ENCODE measurements at regions not wholly inside any gene's neighbourhood (a gene's known extent, or its start where the extent isn't known, plus 50 kb on each side); places are given as distances from the start of the nearest gene placed in this dataset.

DNA sequence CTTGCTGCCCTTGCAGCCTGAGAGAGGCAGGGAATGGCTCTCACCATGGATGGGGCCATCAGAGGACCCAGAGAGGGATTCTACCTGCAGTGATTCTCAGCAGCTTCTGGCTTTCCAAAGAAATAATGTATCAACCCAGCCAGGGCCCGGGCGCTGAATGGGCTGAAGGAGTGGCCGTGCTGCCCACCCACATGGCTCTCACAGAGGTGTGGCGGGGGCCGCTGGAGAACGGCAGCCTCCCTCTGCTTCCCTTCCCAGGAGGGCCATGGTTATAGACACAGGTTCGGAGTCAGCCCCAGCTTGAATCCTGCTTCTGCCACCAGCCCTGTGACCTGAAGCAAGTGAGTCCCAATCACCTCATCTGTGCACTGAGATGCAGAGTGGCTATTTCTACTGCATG, 82.7 kb downstream of the THAP12 start:
- DNase-seq: no peak

DNA sequence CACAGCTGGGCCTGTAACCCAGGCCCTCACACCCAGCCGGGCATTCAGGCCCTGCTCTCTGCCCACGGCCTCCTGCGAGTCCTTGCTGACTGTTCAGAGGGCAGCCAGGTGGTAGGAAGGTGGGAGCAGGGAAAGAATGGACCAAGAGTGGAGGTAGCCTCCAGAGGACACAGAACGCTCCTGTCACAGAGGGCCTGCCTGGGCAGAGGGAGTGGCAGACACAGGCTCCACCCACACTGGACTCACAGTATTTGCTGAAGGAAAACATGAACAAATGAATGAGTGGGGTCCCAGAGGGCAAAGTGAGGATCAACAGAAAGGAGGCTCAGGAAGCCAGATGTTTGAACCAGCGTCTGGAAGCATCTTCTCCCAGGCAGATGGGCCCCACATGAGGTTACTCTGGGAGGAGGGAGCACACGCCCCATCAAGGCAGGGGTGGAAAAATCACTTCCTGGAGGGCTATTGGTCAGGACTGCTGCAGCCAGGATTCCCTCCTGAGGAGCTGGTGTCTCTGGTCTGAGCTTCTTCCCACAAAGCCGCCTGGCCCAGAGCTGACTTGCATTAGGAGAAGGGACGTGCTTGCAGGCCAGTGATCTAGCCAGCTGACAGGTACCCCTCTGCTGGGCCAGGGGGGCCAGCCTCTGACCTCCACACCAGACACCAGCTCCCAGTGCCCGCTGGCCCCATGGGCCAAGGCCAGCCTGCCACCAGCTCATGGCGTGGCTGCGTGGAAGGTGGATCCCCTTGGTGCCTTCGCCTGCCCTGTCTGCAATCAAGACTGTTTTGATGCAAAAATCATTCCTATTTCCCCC, 84.0 kb downstream of the THAP12 start:
- DNase-seq: no peak

DNA sequence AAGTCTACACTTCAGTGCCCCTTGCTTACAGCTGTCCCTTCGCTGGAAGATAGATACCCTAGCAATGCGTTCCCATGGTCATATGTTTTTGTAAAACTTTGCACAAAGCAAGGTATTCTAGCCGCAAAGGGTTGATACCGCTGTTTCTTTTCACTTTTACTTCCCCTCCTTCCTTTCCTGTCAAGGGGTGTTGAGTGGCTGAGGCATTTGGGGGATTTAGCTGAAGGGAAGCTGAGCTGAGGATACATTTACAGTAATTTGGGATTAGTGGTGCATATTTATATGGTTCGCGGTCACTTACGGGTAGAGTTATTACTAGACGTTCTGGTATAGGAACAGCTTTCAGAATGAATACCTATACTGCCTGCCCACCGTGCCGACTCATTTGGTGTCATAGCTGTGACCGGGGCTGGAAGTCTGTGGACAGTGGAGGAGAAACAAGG, 86.9 kb upstream of the WNT11 start:
- DNase-seq: no peak

DNA sequence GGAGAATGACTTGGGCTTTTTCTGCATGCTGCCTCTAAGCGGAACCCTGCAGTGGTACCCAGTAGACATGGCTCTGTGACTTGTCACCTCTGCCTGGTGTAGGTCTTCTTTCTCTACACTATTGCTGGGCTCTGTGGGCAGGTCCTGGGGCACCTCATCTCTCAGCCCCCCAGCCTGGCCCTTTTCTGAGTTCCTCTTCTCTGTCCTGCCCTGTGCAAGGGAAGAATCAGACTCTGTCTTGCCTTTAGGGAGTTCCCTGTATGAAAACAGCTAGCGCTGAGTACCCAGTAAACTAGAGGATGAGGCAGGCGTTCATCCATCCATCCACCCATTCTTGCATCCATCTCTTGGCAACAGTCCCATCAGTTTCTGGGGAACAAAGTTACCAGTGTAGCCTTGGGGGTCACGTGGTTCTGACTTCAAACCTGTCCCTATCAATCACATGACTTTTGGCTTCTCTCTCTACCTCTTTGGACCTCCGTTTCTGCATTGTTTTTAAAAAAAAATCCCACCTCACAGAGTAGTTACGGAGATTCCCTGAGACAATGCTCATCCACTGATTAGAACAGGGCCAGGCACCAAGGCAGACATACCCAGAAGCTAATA, 86.4 kb upstream of the WNT11 start:
- DNase-seq: no peak

DNA sequence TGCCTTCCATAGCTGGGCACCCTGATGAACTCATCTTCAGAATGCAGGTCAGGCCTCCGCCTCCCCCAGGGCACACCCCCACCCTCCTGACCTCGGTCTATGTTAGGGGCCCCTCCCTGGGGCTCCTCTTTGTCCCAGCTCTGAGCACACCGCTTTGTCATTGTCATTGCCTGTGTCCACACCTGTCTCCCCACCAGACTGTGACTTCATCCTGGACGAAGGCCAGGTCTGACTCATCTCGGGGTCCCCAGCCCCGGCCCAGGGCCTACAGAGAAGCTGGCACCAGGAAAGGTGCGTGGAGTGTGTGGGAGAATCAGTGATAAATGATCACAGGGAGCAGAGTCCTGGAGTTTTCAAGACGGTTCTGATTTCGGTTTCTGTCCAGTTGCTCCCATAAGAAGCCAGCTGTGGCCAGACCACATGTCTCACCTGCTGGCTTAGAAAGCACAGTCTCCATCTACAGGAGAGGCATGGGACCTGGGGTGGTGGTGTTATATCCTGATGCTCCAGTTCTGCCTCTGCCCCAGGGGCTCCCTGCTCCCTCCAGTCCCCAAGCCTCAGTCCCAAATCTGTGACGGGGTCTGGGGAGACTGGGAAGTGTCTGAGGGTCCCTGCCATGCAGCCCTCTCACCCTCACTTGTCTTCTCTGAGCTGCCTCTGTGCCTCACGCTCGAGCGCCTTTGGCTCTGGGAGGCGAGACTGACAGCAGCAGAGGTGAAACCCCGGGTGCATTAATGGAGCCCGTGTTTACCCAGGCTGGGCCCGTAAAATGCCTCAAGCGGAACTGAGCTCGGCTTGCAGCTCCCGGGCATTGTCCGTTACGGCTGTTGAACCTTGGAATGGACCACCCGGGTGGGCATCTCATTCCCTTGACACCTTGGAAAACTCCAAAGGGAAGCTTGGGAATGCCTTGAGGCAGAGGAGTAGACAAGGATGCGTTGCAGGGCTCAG, 85.5 kb upstream of the WNT11 start:
- peak; percentile 81 for DNase-seq

DNA sequence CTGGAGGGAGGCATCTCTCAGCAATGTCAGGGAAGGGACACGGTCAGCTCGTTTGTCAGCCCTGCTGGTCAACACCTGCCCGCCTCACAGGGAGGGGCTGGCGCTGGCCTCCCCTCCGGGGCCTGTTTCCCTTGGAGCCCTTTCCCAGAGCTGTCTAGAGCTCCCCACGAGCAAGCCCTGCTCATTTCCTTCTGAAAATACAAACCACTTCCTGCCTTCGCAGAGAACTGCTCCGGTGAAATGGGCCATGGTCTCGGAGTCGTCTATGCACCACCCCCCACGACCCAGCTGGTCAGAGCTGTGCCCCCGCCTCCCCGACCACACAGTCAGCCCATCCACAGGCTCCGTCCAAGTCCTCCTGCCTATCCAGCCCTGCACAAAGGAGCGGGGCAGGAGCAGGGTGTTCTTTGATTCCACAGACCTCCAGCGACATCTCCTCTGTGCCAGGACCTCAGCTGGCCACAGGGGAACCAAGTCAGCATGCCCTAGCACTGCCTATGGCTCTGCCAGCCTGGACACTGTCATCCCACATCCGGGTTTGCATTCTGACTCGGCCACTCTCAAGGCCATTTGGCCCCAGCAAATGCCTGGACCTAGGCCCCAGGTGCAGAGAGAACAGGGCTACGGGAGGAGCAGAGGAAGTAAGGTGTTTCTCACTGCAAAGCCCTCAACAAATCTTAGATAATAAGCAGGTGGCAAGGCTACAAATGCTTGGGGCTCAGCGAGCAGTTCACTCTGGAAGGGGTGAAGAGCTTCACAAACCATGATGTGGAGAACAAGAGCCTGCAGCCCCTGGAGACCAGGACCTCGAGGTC, 82.1 kb upstream of the WNT11 start:
- DNase-seq: peak; percentile 62

DNA sequence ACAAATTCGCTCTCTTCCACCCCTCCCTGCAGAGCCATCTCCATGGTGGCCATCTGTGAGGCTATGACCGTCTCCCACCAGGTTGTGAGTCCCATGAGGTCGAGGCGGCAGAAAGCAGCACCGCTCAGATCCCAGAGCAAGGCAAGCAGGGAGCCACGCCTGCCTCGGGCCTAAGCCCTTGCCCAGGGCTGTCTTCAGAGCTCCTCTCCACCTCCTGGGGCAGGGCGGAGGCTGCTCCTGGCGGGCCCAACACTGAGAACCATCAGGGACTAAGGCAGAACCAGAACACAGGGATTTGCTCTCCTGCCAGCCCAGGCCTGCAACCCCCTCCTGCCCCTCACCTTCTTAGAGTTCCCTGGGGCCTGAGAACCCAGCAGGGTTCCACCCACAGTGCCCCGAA, 80.9 kb upstream of the WNT11 start:
- no peak for DNase-seq

DNA sequence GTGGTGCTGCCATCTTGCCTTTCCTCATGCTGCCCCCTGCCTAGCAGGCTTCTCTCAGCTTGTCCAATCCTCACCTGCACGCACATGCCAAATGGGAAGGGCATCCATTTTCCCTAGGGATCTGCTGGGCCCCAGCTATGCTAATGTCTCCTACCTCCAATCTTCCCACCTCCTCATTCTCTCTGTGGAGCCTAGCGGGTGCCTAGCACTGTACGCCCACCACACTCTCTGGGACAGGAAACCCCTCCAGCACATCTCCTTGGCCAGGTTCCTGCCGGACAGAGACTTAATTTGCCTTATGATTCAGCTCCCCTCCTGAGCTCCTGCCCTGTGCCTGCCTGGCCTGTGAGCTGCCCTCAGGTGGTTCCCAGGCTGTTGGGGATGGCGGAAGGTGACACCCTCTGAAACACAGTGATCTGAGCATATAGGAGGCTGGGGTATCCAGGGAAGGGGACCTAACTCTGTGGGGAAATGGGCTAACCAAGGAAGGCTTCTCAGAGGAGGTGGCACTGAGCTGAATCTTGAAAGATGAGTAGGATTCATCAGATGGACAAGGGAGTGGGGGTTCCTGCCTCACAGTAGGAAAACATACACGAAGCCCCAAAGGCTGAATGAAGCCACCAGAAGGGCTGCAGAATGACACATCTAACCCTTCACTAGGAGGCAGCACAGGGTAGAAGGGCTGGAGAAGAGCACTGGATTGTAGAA, 79.2 kb upstream of the WNT11 start:
- no peak for DNase-seq

DNA sequence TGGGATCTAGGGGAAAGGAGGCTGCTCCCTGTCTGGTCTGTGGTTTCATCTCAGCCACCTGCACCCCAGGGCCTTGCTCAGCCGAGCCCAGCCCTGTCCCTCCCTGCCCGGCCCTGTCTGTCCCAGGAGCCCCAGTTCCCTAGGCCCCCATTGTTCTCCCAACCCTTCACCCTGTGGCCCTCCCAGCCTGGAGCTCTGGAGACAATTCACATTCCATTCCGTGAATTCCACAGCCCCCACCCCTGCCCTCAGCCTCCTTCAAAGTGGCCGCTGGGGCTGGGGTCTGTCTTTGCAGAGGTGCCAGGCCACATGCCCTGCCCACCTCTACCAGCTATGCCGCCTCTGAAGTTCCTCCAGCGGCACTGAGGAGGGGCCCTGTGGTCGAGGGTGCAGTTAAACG, 77.9 kb upstream of the WNT11 start:
- no peak for DNase-seq

DNA sequence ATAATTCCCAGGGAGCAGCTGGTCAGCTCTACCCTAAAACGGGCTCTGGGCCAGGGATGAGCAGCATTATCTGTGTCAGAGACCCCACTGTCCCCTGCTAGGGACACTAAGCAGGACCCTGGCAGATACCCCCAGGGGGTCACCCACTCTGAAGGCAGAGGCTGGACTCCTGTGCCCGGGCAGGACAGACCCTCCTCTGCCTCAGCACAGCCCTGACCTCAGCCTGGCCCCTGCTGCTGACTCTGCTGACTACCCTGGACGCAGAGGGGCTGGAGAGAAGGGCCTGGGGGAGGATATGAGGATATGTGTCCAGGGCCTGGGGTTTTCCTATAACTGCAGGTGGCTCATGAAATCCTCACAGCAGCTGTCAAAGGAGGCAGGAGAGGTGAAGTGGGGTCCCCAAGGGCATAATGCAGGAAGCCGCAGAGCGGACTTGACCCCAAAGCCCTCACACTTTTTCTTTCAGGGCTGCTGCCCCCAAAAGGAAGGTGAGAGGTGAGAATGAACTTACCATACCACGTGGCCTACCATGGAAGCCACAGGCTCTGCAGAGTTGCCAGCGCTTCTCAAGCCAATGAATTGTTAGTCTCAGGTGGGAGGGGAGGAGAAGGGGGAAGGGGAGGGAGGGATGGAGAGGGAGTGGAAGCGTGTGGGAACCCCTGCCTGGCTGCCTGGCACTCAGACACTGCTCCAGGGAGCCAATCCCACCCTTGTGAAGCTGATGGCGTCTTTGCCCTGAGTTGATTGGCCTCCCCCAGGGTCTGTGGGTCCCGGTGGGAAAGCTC, 76.7 kb upstream of the WNT11 start:
- no peak for DNase-seq

DNA sequence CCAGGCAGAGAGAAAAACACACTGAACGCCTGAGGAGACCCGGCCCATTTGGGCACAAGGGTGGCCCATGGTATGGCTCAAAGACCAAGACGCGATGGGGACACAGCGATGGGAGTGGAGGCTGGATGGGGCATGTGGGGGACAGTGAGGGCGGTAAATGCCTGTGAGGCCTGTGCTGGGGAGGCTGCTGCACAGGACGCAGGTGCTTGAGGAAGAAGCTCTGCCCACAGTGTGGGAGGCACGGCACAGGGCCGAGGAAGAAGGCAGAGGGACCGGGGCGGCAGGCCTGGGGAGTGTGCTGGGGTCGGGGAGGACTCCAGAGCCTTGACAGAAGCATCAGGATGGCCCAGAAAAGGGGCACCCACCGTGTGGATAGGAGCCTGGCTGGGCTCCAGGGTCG, 75.9 kb upstream of the WNT11 start:
- DNase-seq: no peak

DNA sequence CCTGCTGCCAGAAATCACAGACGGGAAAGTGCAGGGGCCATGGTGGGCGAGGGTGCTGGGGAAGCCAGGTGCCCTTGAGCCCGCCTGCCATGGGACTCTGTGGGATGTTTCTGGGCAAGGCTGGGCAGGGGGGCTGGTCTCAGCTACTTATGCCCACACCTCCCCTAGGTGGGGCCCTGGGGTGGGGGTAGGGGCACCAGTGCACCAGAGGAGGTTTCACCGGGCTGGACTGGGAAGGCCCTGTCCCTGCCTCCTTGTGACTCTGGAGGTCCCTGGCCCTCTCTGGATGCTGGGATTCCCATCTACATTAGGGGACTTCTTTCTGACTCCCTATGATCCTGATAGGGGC, 75.2 kb upstream of the WNT11 start:
- DNase-seq: no peak

DNA sequence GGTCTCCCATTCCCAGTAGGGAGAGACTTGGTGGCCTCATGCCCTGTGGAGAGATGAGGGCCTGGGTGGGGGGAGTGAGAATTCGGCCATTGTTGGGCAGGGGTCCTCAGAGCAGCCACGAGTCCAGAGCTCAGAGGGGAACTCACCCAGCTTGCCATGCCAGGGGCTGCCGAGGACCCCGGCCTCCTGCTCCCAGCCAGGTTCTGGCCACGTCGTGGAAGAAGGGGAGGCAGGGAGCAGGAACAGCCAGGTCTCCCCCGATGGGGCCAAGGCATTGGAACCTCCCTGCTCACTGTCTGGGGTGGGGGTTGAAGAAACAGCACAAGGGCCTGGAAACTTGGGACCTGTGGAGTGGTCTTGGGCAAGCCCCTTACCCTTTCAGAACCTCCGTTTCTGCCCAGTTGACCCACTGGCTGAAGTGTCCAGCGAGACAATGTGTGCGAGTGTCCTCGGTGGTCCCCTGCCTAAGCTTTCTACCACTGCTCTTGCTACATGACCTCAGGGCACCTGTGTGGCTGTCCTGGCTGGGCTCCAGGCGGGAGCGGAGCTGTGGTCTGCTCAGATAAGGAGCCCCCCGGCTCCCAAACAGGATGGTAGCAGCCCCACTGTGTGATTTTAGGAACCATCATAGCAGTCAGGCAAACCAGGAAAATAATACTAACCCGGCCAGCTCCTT, 74.7 kb upstream of the WNT11 start:
- DNase-seq: no peak

DNA sequence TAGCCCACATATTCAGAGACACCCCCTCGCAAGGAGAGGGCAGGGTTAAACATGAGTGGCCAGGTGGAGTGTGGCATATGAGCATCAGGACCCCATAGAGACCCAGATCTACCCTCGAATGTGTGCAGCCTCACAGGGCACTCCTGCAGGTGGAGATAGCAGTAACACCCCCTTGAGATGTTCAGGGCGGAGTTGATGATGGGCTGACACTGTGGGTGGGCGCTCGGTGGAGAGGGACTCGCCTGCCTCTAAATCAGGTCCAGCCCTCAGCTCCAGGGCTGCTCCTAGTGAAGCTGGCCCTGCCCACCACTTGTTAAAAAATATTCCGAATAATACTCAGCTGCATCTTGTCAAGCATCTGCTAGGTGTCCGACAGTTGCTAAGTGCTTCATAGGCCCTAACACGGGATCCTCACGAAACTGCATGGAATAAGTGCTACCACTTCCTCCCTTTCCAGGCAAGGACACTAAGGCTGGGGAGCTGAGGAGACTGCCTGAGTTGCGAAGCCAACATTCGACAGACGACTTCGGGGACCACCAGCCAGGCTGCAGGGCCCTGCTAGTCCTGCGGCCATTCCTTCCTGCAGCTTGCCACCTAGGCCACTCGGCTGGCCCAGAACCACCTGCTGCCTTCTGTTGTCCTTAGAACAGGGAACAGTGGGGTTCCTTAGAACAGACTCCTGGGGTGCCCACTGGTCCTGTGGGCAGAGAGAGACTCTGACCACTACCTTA, 74.0 kb upstream of the WNT11 start:
- DNase-seq: no peak

DNA sequence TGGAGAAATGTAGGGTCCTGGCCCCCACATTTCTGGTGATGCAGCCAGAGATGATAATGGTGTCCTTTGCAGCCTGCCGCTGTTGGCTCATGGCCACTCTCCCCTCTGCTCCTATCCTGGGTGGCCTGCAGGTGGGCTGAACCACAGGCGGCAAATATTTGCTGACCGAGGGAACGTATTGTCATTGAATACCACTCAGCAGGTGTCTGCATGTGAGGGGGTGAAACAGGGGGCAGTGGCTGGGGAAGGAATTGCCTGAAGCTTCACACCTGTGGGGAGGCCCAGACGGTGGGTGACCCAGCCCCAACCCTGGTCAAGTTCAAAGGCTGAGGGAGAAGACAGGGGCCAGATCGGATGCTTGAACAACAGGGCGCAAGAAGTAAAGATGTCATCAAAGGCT, 73.3 kb upstream of the WNT11 start:
- peak; percentile 93 for DNase-seq

DNA sequence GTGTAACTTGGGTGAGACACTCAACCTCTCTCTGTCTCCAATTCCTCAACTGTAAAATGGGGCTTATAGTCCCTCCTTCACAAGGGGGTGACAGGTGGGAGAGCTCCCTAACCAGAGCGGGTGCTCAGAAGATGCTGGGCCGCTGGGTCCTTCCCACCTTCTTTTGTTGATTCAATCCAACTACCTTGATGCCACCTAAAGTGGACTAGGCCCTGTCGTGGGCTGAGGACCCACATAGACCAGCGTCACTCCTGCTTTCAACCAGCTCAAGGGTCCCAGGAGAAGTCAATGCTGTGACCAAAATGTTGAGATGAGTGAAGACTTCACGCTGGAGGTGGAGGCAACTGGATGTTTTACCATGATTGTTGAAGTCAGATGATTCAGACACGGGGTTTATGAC, 72.7 kb upstream of the WNT11 start:
- DNase-seq: no peak

DNA sequence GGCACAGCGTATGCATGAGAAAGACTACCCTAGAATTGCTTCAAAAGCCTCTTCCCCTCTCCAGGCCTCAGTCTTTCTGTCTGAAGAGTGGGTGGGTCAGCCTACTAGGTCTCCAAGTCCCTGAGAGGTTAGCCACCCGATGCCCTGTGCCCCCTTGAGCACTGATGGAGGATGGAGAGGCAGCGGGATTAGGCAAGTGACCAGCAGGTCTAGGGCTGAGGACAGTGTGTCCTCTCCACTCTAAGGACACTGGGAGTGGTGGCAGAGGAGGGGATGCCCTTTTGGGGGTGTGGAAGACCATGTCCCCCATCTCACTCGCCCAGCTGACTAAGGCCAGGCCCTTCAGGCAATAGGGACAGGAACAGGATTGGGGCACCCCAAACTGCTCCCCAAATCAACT, 72.2 kb upstream of the WNT11 start:
- DNase-seq: no peak

DNA sequence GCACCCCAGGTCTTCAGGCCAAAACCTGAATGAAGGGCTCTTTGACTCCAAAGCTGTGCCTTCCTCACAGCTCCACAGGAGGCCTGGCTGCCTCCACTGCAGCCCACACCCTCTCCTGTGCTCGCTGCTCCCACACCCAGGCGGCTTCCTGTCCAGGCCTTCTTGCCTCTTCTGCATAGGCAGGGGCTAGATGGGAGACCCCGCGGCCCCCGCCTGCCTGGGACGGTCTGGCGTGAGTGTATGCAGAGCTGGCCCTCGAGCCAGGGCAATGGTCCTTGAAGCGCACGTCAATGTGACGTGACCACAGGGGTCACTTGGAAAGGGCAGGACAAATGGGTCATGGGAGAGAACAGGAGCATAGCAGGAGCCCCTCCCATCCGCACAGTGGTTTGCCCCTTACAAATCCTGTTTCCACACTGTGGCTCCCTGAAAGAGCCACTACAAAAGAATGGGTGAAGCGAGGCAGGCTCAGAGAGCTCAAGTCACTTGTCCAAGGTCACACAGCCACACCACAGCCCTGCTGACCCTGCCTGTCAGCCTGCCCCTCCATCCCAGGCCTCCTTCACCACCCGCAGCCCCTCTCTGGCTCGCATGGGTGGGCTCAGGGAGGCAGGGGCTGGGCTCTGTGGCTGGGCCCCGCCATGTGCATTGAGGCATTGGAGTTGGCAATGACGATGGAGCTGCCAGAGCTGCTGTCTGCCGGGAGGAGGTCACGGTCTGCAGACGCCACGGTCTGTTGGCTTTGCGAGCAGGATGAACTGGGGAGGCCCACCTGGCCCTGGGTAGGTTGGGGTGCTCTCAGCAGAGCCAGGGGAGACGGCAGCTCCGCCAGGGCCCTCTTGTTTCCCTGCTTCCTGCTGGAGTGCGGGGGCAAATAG, 71.2 kb upstream of the WNT11 start:
- DNase-seq: no peak

DNA sequence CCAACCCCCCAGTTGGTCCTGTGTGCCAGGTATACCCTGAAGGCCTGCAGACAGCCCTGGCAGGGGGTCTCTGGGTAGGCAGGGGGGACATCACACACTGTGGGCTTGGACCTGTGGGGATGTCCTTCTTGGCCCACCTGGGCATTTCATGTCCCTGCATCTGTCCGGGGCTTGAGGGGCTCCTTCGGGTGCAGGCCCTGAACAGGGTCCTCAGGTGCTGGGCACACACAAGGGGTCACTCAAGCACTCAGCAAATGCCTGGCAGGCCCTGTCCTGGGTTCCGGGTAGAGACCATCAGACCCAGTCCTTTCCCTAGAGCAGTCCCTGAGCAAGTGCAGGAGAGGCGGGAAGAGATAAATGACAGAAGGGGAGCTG, 70.5 kb upstream of the WNT11 start:
- DNase-seq: no peak
